Muscle of back (tissue), 3 donors: ENCODE measurements at regions not wholly inside any gene's neighbourhood (a gene's known extent, or its start where the extent isn't known, plus 50 kb on each side); places are given as distances from the start of the nearest gene placed in this dataset.
A peak's percentile ranks its signal among the peaks of the same experiment; 100 is the strongest.

Experiments
- DNase-seq, 3 donors: peaks; one replicate each; pipeline versions ENCODE4 v3.0.0 to v3.0.0-alpha.2; 2013

DNA sequence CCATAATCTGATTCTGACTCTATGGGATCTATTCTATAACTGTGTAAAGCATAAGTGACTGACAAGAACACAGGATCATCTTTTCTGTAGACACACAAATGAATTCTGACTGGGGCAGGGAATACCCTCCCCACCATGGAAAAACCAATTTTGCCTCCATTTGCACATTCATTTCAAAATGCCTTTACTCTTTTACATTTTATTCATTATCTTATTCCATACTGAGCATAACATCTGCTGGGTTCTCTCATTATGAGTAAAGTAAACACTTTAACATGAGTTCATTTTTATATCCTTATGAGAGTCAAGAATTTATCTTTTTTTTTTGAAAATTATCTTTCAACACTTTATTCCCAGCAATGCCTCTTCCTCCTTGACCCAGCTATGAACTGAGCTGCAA lies 163.5 kb downstream of the RNF152 start:
- no peak for DNase-seq

DNA sequence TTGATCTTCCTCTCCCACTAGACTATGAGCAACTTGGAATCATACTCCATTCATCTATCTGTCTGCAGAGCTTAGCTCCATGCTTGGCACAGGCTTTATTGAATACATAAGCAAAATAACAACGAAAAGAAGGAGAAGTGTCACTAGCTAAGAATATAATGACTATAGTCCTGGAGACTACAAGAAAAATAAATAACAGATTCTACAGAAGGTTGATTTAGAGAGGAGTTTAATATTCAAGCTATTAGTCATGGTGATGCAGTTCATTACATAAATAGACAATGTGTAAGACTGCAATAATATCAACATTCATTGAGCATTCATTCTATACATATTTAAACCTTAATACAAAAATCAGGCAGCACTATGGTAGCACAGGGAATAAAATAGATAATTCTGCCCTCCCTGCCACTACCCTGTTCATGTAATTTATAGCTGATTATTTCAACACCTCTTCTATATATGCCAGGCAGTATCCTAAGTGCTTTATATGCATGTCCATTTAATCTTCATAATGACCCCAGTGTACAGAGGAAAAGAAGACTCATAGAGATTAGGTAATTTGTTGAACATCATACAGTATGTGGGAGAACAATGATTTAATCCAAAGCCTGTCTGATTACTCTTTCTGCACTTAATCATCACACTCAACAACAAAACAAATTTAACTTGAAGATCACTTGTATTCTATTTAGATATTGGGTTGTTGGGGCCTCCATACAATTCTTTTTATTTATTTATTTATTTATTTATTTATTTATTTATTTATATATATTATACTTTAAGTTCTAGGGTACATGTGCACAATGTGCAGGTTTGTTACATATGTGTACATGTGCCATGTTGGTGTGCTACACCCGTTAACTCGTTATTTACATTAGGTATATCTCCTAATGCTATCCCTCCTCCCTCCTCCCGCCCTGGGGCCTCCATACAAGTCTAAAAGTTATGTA lies 165.3 kb downstream of the RNF152 start:
- DNase-seq, result peak in 1 of 3 donors; percentile 52

DNA sequence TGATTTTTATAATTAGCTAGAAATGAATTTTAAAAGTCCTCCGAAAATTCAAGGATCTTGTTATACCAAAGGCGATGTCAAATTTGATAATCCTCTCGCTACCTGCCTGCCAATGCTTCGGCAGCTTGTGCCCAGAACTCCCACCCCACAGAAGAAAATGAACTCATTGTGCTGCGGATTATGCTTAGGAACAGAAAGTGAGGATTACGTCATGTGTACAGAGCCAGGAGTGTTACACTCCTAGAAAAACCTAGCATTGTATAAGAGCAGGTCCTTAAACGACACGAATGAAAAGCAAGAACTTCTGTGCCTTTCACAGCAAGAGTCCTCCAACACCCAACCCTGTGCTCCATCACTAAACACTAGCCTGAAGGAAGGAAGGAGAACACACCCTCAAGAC lies 168.3 kb downstream of the RNF152 start:
- DNase-seq, result no peak

DNA sequence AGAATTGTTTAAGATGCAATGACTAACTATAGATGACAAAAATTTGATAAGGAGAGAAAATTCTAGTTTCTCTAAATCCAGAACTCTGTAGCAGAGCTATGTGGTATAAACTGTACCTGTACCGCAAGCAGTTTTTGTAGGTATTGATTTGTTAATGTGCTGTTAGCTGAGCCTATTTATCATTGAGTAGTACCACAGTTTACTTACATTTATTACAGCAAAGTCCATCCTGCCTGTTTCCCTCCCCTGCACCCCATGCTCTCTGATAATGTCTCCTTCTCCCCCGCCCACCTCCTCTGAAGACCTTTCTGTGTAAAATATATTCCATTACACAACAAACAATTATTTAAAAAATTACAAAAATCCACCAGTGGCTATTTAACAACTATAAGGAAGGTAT lies 170.6 kb downstream of the RNF152 start:
- DNase-seq, result no peak

DNA sequence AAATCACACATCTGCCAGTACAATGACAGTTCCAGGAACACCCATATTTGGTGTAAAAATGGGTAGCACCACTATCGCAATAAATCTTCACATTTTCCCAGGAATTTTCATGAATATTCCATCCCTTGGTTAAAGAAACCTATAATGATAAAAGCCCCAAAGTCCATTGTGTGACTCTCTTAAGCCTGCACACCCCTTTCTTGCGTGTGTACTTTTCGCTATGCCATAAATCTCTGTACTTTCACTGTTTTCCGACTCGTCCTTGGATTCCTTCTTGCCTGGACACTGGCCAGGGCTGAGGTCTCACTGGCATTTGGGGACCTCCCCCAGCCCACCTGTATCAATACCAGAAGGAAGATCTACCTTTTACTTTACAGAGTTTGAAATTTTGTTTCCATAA lies 172.3 kb downstream of the RNF152 start:
- no peak for DNase-seq

DNA sequence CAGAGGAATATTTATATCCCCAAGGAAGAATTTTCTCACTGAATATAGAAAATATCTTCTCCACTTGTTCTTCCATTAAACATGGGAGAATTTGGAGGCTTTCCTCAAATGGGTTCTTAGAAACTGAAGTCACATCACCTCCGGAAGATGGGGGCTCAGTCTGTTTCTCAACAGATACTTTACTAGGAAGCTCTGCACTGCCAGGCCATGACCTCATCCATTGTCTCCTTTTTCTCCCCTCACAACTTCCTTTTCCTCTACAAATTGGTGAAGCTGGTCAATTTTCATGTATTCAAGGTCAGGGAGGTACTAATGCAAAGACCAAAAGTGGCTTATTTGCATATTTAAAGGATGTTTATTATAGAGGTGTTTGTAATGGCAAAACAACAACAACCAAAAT lies 173.1 kb downstream of the RNF152 start:
- DNase-seq, result no peak

DNA sequence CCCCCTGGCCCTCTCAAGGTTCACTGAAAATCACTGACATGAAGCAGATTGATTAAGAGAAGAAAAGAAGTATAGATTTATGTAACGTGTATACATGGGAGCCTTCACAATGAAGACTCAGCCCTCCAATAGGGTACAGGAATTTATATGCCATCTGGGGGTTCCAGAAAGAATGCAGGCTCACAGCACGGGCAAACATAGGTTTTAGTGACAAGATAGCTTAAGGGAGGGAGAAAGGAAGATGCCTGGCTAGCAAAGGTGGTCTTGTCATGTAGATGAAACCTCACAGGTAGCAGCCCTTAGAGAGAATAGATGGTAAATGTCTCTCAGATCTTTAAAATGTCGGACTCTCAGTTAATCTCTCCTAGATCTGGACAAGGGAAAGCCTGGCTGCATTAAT lies 173.9 kb downstream of the RNF152 start:
- DNase-seq, result no peak

DNA sequence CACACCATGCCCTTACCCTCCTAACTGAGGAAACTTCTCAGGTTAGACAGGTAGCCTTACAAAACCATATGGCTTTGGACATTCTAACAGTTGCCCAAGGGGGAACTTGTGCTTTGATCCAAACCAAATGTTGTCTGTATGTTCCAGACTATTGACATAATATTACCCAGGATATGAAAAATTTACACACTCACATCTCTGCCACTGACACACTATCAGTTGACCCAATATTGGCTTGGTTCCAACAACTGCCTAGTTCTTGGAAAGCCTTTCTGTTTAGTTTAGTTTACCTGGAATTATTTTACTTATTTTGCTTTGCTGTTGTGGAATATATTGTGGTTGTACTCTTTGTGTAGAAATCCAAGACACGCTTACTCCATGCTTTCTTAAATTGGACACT lies 178.4 kb downstream of the RNF152 start:
- no peak for DNase-seq

DNA sequence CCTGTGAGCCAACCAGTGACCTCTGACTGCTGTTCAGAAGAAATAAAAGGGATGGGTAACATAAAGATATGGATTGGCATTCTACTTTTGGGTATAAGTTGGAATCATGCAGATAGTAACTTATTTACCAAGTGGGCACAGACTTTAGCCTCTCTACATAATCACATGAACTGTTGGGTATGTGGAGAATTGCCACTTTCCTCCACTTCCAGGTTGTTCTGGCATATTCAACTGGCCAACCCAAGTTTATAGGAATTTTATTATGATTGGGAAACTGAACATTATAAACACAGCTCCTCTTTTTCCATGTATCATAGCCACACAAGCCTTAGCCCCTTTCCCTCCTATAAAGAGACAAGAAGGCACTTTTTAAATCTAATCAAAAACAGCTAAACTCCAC lies 179.3 kb downstream of the RNF152 start:
- DNase-seq, result no peak

DNA sequence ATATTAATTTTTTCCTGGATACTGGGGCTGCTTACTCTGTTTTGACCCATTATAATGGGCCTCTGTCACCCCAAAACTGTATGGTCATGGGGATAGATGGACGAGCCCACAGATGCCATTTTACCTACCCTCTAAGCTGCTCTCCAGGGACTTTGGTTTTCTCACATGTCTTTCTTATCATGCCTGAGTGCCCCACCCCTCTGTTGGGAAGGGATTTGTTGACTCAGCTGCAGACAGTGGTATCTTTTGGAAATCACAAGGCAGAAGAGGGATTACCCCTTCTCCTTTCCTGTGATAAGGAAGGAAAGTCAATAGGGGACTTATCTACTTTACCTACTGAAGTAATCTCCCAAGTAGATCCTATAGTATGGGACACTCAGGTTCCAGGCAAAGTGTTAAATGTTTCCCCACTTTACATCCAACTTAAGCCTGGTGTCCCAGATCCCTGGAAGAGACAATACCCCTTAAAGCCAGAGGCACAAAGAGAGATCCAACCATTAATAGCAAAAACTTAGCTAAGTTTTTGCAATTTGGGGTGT lies 182.7 kb downstream of the RNF152 start:
- DNase-seq, result no peak

DNA sequence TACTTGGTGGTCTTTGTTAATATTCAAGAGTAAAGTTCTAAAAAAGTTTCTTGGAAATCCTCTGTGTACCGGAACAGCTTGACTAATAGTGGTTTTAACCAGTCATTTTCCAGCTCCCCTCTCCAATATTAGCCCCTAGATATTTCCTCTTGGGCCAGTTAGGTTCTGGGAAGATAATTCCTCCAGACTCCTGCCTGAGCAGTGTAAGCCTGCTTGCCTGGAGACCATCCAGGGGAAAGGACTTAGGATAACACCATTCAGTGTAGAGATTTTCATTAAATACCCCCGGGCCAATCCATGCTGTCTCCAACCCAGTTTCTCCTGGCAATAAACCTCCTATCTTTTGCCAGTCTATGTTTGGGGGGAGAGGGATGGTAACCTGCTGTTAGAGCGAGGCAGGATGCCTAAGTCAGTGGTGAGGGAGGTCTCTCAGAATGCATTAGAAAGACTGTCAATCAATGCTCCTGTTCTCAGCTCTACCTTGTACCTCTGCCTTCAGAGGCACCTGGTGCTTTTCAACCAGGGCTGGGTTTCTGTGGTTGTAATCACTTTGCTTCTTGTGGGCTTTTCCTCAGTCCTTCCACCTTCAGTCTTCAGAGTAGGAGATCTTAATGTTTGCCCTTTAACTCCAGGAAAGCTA lies 186.4 kb downstream of the RNF152 start:
- peak in 2 of 3 donors; percentile 8 to 20 for DNase-seq

DNA sequence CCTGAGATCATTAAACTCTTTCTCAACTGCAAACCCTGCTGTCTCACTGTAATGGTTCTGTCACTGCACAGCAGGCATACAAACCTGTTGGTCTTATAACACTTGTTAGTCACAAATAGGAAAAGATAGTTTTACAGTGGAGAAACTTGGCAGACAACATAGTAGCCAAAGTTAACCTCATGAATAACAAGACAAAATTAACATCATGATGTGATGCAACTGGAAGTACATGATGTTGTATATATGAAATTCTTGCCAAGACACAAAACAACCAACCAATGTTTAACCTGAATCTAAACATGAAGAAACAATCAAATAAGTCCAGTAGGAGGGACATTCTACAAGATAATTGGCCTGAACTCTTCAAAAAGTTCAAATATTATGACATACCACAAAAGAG lies 189.3 kb downstream of the RNF152 start:
- peak in 1 of 3 donors; percentile 16 for DNase-seq

DNA sequence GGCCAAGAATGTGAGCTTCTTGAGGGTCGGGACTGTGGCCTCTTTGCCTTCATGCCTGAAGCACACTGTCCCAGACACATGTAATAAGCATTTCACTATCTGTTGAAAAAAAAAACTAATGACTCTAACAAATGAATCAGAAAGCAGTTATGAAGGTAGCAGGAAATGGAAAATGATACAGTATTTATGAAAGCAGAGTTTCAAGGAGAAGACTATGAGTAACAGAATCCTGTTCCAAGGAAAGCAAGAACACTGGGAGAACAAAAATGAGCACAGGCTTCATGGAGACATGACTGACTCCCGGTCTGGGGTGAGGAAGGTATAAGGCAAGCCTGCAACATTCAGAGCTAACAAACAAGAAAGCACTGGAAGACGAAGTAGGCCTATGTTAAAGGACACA lies 190.8 kb downstream of the RNF152 start:
- DNase-seq, result peak in 1 of 3 donors; percentile 58

DNA sequence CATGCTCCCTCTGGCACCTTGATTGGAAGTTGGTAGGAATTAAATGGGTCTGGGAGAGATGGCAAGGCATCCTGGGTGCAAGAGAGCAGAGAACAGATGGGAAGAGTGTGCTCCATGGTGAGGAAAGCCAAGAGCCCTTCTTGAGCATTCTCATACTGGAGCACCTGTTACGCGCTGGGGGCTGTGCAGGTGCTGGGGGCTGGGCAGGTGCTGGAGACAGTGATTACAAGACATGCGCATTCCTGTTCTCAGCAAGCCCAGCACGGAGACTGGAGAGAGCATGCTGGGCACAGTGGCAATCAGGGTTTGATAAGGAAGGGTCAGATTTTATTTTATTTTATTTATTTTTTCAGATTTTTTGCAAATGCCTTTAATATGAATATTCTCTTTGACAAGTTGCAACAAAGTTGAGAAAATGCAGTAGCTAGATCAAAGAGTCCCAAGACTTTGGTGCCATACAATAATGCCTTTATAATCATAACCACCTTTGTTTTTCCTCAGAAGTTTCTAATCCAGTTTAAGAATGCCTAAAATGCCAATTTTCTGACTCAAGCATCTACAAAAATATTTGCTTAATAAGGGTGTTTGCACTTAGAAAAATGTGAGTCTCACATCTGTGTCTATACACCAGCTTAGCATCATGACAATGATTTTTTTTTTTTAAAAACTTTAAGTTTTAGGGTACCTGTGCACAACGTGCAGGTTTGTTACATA lies 193.3 kb downstream of the RNF152 start:
- no peak for DNase-seq

DNA sequence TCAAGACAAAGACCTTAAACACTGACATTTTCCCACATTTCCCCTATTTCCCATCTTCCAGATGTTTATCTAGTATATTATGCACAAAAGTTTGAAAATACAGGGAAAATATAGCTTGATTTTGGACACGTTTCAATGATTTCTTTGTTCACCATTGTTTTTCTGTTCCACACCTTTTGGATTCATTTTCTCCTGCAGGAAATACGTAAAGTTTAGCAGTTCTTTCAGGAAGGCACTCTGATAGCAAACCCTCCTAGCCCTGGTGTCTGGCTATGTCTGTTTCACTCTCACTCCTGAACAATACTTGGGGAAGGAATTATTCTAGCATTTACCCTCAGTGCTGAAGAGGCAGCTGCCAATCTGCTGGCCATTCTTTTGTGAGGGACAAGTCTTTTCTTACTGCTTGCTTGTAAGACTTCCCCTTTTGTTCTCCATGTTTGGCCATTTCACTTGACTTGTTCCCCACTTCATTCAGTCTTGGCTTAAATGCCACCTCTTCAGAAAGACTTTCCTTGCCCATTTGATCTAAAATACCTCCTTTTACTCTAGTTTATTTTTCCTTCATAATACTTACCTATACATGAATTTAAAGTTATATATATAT lies 195.4 kb downstream of the RNF152 start:
- no peak for DNase-seq

DNA sequence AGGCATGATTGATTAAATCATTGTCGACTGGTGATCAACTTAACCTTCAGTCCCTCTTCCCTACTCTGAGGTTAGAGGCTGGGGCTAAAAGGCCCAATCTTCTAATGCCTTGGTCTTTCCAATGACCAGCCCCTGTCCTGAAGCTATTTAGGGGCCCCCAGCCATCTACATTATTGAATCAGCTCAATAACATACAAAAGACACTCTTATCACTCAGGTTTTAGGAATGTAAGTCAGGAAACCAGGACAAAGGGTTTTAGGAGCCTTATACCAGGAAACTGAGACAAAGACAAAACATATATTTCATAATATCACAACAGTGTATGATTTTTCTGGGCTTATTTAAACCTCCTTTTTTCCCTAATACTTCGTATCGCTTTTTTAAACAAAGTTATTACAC lies 198.6 kb downstream of the RNF152 start:
- DNase-seq, result no peak

DNA sequence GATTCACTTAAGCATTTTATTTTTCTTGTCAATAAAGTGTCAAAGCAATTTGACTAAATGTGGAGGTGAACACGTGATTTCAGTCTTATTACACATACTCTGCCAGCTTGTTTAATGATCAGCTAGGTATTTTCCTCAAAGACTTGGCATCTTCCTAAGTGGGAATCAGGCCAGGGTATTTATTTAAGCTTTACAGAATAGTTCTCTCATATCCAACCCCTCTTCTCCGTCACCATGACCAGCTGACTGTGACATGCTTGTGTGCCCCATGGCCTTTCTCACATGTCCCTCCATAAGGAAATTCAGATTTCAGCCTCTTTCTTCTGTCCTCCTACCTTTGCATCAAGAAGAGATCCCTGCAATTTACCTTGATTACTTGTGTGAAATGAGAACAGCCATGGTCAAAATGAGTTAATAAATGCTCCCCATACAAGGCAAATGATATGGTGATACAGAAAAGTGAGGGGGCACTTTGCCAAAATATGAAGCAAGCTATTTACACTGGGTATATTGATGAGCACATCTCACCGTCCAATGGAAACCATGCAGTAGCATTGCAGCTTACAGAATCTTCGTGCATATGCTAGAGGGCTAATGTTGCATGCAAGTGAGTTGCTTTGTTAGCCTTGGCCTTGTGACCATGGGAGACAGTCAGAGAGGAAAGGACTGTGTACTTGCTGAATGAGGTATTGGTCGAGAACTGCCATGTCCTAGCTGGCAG lies 202.2 kb downstream of the RNF152 start:
- DNase-seq, result no peak

DNA sequence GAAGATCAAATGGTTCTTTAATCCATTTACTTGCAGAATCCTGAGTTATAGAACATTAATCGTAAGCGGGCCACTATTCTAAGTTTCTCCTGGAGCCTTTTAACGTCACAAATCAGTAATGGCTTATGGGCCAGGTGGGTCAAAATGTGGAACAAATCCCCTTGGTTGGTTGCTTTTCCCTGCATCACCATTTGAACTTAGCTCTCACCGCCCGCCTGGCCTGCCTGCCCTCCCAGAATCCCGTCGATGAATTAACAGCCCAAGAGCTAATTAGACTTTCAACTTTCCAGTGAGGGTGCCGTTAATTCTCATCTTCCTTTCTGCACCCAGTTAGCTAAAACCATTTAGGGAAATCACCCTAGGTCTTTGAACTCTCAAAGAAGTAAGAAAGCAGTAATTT lies 205.5 kb downstream of the RNF152 start:
- no peak for DNase-seq

DNA sequence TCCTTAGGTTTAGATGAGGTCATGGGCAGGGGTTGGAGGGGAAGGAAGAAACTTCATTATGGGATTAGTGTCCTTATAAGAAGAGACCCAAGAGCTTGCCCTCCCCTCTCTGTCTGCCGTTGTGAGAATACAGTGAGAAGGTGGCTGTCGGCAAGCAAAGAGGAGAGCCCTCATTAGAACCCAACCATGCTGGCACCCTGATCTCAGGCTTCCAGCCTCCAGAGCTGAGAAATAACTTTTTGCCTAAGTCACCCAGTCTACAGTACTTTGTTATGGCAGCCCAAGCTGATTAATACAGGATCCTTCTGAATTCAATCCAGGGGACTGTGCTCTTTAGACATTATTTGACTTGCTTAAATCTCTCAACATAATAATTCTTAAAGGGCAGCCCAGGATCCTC lies 209.0 kb downstream of the RNF152 start:
- DNase-seq, result no peak

DNA sequence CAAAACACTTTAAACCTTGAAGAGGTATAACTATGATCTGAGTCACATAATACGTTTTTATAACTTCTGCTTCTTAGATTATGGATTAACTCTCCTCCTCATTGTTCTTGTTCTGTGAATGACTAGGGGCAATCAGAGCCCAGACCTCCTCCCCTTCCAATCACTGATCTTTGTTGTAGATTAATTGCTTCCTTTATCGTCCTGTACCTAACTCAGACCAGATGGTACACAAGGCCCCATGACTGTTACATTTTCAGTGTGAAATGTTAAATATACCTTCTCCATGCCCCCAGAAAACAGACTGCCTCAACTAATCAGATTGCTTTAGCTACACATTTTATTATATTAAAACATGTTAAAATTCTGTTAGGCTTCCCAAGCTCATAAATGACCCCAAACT lies 211.7 kb downstream of the RNF152 start:
- DNase-seq, result no peak

DNA sequence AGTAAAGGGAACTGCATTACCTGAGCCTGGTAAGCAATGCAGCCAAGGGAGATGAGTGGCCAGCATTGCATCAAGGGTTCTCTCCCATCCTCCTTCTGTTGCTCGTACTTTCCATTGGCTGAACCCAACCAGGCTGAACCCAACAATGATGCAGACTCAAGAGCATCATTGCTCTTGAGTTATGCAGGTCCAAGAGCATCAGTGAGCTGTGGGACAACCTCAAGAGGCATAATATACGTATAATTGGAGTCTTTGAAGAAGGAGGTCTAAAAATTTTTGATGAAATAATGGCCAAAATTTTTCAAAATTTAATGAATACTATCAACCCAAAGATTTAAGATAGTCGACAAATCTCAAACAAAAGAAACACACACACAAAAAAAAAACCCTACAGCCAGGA lies 213.0 kb downstream of the RNF152 start:
- DNase-seq, result peak in 1 of 3 donors; percentile 20
